ENCODE measurements at regions not wholly inside any gene's neighbourhood (a gene's known extent, or its start where the extent isn't known, plus 50 kb on each side); places are given as distances from the start of the nearest gene placed in this dataset.

- Mint-ChIP-seq H3K4me1 (ENCODE audit: low read depth in 2 of 2) (no peaks in the 10 kb centered on the region), H3K27me3 (peaks cover 8 to 40% of the 10 kb centered on the region in 2 donors), H3K9me3 (no peaks in the 10 kb centered on the region), H3K36me3 (ENCODE audit: insufficient read depth) (peaks cover 7% of the 10 kb centered on the region), H3K4me3 (no peak overlapping the region), H3K27ac (no peak overlapping the region)
- DNase-seq (no peak), ATAC-seq (replicated peaks) (no peak)
These were observed 183.7 kb downstream of the RGS3 start for GRCh38 chr9:113646946-113647914.

GRCh38 chr9:113648048-113648447 lies 184.5 kb downstream of the RGS3 start:
- H3K36me3 Mint-ChIP-seq (ENCODE audit: insufficient read depth): peaks cover 9% of the 10 kb centered on the region
- peaks cover 8 to 40% of the 10 kb centered on the region in 2 donors for H3K27me3 Mint-ChIP-seq
- no peaks in the 10 kb centered on the region for H3K4me1 Mint-ChIP-seq (ENCODE audit: low read depth in 2 of 2)
- ATAC-seq (replicated peaks) (no peak), DNase-seq (no peak)
- H3K4me3 Mint-ChIP-seq: no peak overlapping the region
- no peak overlapping the region for H3K27ac Mint-ChIP-seq
- no peaks in the 10 kb centered on the region for H3K9me3 Mint-ChIP-seq

DNA sequence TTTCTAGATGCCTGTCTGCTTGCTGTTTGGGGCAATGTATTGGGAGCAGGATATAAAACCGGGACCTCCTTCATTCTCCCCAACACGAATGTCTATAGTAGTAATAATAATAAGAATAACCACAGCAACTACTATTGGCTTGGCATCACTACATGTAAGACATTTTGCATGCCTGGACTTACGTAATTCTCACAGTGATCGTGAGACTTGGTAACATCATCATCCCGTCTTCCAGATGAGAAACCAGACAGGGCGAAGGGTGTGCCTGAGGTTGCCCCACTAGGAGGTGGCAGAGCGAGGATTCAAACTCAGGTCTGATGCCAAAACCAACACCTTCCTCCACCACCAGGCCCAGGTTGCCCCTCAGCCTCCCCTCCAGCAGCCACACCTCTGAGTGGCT lies 185.1 kb downstream of the RGS3 start:
- Mint-ChIP-seq H3K36me3 (ENCODE audit: insufficient read depth) (peaks cover 9% of the 10 kb centered on the region), H3K4me3 (no peak overlapping the region), H3K27me3 (peaks cover 8 to 40% of the 10 kb centered on the region in 2 donors), H3K27ac (no peak overlapping the region), H3K4me1 (ENCODE audit: low read depth in 2 of 2) (no peaks in the 10 kb centered on the region), H3K9me3 (no peaks in the 10 kb centered on the region)
- no peak for DNase-seq
- ATAC-seq (replicated peaks): no peak

- no peaks in the 10 kb centered on the region for H3K4me1 Mint-ChIP-seq (ENCODE audit: low read depth in 2 of 2)
- H3K27ac Mint-ChIP-seq: no peak overlapping the region
- DNase-seq (no peak), ATAC-seq (replicated peaks) (no peak)
- no peaks in the 10 kb centered on the region for H3K9me3 Mint-ChIP-seq
- peaks cover 9% of the 10 kb centered on the region for H3K36me3 Mint-ChIP-seq (ENCODE audit: insufficient read depth)
- H3K4me3 Mint-ChIP-seq: no peak overlapping the region
- H3K27me3 Mint-ChIP-seq: peaks cover 7 to 40% of the 10 kb centered on the region in 2 donors
These were observed 185.5 kb downstream of the RGS3 start for GRCh38 chr9:113649054-113649453.

DNA sequence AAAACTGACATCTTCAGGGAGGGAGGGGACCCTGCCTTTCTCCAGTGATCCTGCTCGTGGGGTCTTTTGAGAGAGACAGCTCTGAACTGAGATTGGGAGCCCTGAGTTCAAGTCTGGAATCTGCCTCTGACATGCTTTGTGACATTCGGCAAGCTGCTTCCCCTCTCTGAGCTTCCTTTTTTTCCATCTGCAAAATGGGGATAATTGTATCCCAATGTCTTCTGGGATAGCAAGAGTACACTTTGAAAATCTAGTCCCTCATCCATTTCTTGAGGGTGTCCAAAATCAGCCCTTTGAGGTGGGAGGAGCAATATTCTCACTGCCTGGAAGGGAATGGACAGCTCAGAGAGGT lies 186.3 kb downstream of the RGS3 start:
- Mint-ChIP-seq H3K4me3 (no peak overlapping the region), H3K27ac (no peak overlapping the region), H3K27me3 (peaks cover 0 to 34% of the 10 kb centered on the region in 2 donors), H3K36me3 (ENCODE audit: insufficient read depth) (peaks cover 9% of the 10 kb centered on the region), H3K9me3 (no peaks in the 10 kb centered on the region), H3K4me1 (ENCODE audit: low read depth in 2 of 2) (no peaks in the 10 kb centered on the region)
- ATAC-seq (replicated peaks) (no peak), DNase-seq (no peak)

GRCh38 chr9:113650207-113651131 lies 186.9 kb downstream of the RGS3 start:
- peak overlapping the region in 1 of 2 donors; percentile 62 for H3K27ac Mint-ChIP-seq
- no peaks in the 10 kb centered on the region for H3K9me3 Mint-ChIP-seq
- H3K4me1 Mint-ChIP-seq (ENCODE audit: low read depth in 2 of 2): peaks cover 0 to 3% of the 10 kb centered on the region in 2 donors
- DNase-seq (no peak), ATAC-seq (replicated peaks) (no peak)
- peaks cover 9% of the 10 kb centered on the region for H3K36me3 Mint-ChIP-seq (ENCODE audit: insufficient read depth)
- no peak overlapping the region for H3K4me3 Mint-ChIP-seq
- peaks cover 0 to 28% of the 10 kb centered on the region in 2 donors for H3K27me3 Mint-ChIP-seq

DNA sequence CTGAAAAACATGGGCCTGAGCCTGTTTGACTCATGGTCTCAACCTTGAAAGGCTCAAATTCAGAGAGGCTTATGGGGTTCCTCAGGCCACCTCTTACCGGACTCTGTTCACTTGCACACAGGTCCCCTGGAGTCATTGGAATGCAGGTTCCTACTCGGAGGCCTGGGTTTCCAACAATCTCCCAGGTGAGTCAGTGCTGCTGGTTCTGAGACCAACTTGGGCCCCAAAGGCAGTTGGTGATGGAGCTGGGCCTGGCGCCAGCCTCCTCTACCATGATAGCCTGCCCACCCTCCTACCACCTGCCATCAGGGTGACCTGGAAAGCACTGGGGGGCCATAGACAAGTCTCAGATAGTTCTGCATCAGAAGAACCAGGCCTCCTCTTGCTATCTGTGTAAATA lies 188.4 kb downstream of the RGS3 start:
- Mint-ChIP-seq H3K36me3 (ENCODE audit: insufficient read depth) (peaks cover 6% of the 10 kb centered on the region), H3K4me3 (no peak overlapping the region), H3K27ac (no peak overlapping the region), H3K27me3 (peaks cover 0 to 13% of the 10 kb centered on the region in 2 donors), H3K4me1 (ENCODE audit: low read depth in 2 of 2) (peaks cover 0 to 3% of the 10 kb centered on the region in 2 donors), H3K9me3 (no peaks in the 10 kb centered on the region)
- no peak for ATAC-seq (replicated peaks)
- DNase-seq: no peak

GRCh38 chr9:113652355-113653152 lies 189.0 kb downstream of the RGS3 start:
- DNase-seq (no peak), ATAC-seq (replicated peaks) (no peak)
- no peak overlapping the region for H3K27ac Mint-ChIP-seq
- H3K27me3 Mint-ChIP-seq: peaks cover 0 to 8% of the 10 kb centered on the region in 2 donors
- H3K4me3 Mint-ChIP-seq: no peak overlapping the region
- peaks cover 6% of the 10 kb centered on the region for H3K36me3 Mint-ChIP-seq (ENCODE audit: insufficient read depth)
- H3K9me3 Mint-ChIP-seq: no peaks in the 10 kb centered on the region
- peaks cover 0 to 3% of the 10 kb centered on the region in 2 donors for H3K4me1 Mint-ChIP-seq (ENCODE audit: low read depth in 2 of 2)

DNA sequence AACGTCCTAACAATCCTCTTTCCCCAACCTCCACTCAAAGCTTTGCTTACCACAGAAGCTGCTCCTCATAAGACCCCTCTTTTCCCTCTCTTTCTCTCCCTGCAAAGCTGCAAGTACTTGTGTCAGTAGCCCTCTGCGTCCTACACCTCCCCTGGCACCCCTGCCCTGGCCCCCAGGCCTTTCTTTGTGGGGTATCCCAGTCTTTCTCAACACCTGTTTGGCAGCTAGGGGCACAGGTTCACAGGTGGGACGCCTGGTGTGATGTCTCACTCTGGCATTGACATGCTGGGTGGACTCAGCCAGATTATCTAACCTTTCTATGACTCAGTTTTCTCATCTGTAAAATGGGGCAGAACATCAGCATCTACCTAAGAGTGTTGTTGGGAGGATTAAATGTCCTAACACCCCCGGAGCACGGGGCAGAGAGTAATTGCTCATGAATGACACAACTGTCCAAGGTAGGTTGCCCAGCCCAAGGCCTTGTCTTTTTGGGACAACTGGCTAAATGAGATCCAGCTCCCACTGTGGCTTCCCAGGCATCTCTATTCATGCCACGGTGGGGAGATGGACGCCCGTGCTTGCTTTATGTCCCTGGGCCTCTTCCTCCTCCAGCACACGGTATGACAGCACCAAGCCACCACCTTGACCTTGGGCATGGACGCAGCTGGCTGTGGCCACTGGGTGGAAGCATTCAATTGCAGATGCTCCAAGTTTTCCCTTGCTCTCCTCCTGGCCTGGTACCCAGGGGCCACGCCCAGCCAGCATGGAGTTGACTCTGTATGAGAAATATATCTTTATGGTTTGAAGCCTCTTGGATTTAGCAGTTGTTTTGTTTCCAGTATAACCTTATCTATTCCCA lies 190.4 kb downstream of the RGS3 start:
- no peaks in the 10 kb centered on the region for H3K9me3 Mint-ChIP-seq

GRCh38 chr9:113654605-113655428 lies 191.3 kb downstream of the RGS3 start:
- peak overlapping the region in 1 of 2 donors; percentile 60 for H3K27ac Mint-ChIP-seq
- peaks cover 7 to 28% of the 10 kb centered on the region in 2 donors for H3K27me3 Mint-ChIP-seq
- no peak for DNase-seq
- H3K4me3 Mint-ChIP-seq: no peak overlapping the region
- H3K4me1 Mint-ChIP-seq (ENCODE audit: low read depth in 2 of 2): peaks cover 0 to 7% of the 10 kb centered on the region in 2 donors
- peaks cover 10% of the 10 kb centered on the region for H3K36me3 Mint-ChIP-seq (ENCODE audit: insufficient read depth)
- H3K9me3 Mint-ChIP-seq: no peaks in the 10 kb centered on the region
- ATAC-seq (replicated peaks): no peak

More for the DNA sequence above, 190.4 kb downstream of the RGS3 start:
- Mint-ChIP-seq H3K27me3 (peaks cover 0 to 20% of the 10 kb centered on the region in 2 donors), H3K4me1 (ENCODE audit: low read depth in 2 of 2) (peaks cover 0 to 7% of the 10 kb centered on the region in 2 donors), H3K27ac (peak overlapping the region in 1 of 2 donors; percentile 60), H3K36me3 (ENCODE audit: insufficient read depth) (peaks cover 10% of the 10 kb centered on the region), H3K4me3 (no peak overlapping the region)
- DNase-seq (no peak), ATAC-seq (replicated peaks) (no peak)

DNA sequence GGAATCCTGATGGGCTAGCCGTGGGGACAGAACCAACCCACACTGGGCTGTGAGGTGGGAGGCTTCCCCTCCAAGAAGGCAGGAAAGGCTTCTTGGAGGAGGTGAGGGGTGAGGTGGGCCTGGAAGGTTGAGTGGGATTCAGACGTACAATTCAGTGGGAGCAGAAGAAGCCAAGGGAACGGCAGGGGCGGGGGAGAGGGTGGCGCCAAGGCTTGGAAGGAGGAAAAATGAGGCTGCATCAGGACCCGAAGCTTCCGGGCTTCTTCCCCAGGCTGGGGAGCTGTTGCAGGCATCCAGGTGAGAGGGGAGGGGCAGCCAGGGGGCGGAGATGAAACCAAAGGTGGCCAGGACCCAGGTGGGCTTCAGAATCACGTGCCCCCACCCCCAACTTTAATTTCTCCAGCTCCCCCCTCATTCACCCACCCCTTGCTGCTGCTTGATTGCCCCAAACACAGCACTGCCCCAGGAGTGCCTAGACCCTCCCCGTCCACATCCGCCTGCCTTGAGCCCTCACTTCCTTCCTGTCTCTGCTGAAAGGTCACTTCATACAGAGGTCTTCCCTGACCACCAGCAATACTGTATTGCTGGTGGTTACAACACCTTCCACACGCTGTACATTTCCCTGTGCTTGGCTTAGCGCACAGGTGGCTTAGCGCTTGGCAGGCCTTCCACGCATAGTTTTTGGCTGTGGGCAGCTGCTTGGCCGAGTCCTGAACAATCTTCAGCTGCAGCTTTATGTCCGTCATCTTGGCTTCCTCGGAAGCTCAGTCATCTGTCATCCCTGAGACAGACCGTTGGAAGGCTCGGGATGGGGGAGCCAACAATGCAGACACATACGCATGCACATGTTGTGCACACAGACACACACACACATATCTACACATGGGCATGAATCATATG lies 193.5 kb downstream of the RGS3 start:
- no peak overlapping the region for H3K4me3 Mint-ChIP-seq
- H3K27me3 Mint-ChIP-seq: peaks cover 20 to 34% of the 10 kb centered on the region in 2 donors
- ATAC-seq (replicated peaks) (no peak), DNase-seq (no peak)
- H3K9me3 Mint-ChIP-seq: no peaks in the 10 kb centered on the region
- peaks cover 10% of the 10 kb centered on the region for H3K36me3 Mint-ChIP-seq (ENCODE audit: insufficient read depth)
- peaks cover 0 to 7% of the 10 kb centered on the region in 2 donors for H3K4me1 Mint-ChIP-seq (ENCODE audit: low read depth in 2 of 2)
- H3K27ac Mint-ChIP-seq: no peak overlapping the region

Measured in effector memory CD8-positive, alpha-beta T cell (primary cell).